ENCODE measurements at regions not wholly inside any gene's neighbourhood (a gene's known extent, or its start where the extent isn't known, plus 50 kb on each side); places are given as distances from the start of the nearest gene placed in this dataset.

DNA sequence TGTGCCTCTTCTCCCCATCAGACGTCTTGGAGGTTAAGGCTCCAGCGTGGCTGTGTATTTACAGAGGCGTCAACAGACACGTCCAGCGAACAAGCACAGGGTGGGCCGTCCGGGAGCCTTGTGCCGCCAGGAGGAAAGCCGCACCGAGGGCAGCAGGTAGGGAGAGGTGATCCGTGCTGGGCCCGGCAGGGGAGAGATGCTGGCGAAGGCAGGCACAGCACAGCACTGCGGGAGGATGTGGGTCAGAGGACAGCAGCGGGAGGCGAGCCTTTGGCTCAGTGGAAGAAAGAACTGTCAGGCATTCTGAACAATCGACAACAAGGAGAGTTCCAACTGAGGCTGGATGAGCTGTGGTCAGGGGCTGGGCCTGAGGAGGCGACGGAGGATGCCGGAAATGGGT lies 144.1 kb upstream of the TNR start:
- Histone ChIP-seq H3K14ac (ENCODE audit: insufficient read length) (no peak overlapping the region), H3K27me3 (replicated peaks in 1 of 4; ENCODE audit: control insufficient read depth in 3 of 4, extremely low read depth in 1 of 4, insufficient read depth in 3 of 4, low read length in 3 of 4) (peaks cover 18 to 44% (median 39%) of the 10 kb centered on the region in 4 experiments), H4K8ac (ENCODE audit: extremely low read depth, insufficient read depth, low read length) (no peak overlapping the region; the same call in 1 of the 2 replicates), H3K18ac (ENCODE audit: extremely low read depth, low read length) (no peak overlapping the region; the same call in 1 of the 2 replicates), H2BK20ac (ENCODE audit: low read length) (peak overlapping the region; percentile 44; the same call in 1 of the 2 replicates), H3K79me1 (ENCODE audit: low read depth, low read length) (no peaks in the 10 kb centered on the region), H2BK12ac (ENCODE audit: low read depth, low read length) (no peak overlapping the region), H2AFZ (ENCODE audit: low read length) (peak overlapping the region; percentile 47), H3K9ac (replicated peaks in 1 of 4; ENCODE audit: extremely low read depth in 1 of 4, low read depth in 3 of 4, low read length in 3 of 4) (no peak overlapping the region), H3K79me2 (ENCODE audit: control insufficient read depth in 1 of 2, insufficient read depth in 2 of 2, low read length in 2 of 2) (no peaks in the 10 kb centered on the region), H3K4me2 (ENCODE audit: insufficient read depth in 1 of 2, low read depth in 2 of 2, low read length in 2 of 2) (peak overlapping the region; percentile 33 to 63; a peak in 3 of 4 replicates), H2AK5ac (ENCODE audit: low read depth, low read length) (no peak overlapping the region), H2BK5ac (ENCODE audit: low read depth, low read length) (no peak overlapping the region), H3K56ac (replicated peaks; ENCODE audit: insufficient read length, low read depth, low read length) (no peak overlapping the region), H4K20me1 (replicated peaks in 1 of 2; ENCODE audit: control insufficient read depth in 1 of 2, insufficient read depth in 2 of 2, low read length in 2 of 2) (no peaks in the 10 kb centered on the region), H3K4ac (replicated peaks; ENCODE audit: insufficient read length, low read depth, low read length) (peak overlapping the region; percentile 48), H3K36me3 (ENCODE audit: control insufficient read depth in 2 of 4, insufficient read depth in 4 of 4, low read length in 3 of 4) (no peaks in the 10 kb centered on the region), H3K23ac (ENCODE audit: insufficient read length) (no peak overlapping the region), H3K23me2 (ENCODE audit: low read depth, low read length) (no peaks in the 10 kb centered on the region), H2BK120ac (replicated peaks; ENCODE audit: low read depth, low read length) (no peak overlapping the region), H3K9me3 (ENCODE audit: insufficient read depth in 2 of 2, low read depth in 1 of 2, low read length in 1 of 2) (no peaks in the 10 kb centered on the region), H4K91ac (replicated peaks; ENCODE audit: insufficient read length, low read length) (no peak overlapping the region), H3K4me3 (ENCODE audit: extremely low read depth in 1 of 4, insufficient read depth in 2 of 4, low read depth in 3 of 4, low read length in 4 of 4) (peak overlapping the region in 3 of 4 experiments; percentile 1 to 50 (median 24); a peak in 6 of 8 replicates), H3K4me1 (replicated peaks in 1 of 4; ENCODE audit: control insufficient read depth in 3 of 4, insufficient read depth in 4 of 4, low read length in 3 of 4) (peaks cover 0 to 7% (median 5%) of the 10 kb centered on the region in 4 experiments; a peak in 5 of 7 replicates), H2BK15ac (ENCODE audit: low read length) (no peak overlapping the region), H3K27ac (ENCODE audit: low read depth, low read length) (no peak overlapping the region), H4K5ac (ENCODE audit: insufficient read length, low read depth, low read length) (no peak overlapping the region)
- WGBS, 2 experiments (ENCODE audit: extremely low coverage in 1 of 2, insufficient coverage in 1 of 2, insufficient read length in 1 of 2, insufficient replicate concordance in 2 of 2, low coverage in 1 of 2, low lambda C conversion rate in 2 of 2, missing lambda C conversion rate in 1 of 2): 35% methylated on average over 20 of the region's 20 CpGs; no CpG with 5 or more reads in 1 of the 2 experiments
- DNase-seq (ENCODE audit: low read depth in 1 of 2, low spot score in 2 of 2) (peak in 1 of 2 experiments; percentile 19), FAIRE-seq (no peak)
- CTCF ChIA-PET (ENCODE audit: partially characterized antibody): interaction anchor here (0.6 to 6.9 kb wide), 33 partner anchors 11 to 736 kb away, joined by 3 to 69 read pairs (median 5); partner anchors contain the start of gene TNR
- POLR2A ChIA-PET (ENCODE audit: partially characterized antibody): interaction anchor here (0.8 to 0.9 kb wide), 2 partner anchors 10 to 34 kb away, joined by 3 to 5 read pairs; no protein-coding TSS in a partner anchor
